Stimulated activated naive CD8-positive, alpha-beta T cell treated with anti-CD3 and anti-CD28 coated beads, Interleukin-15, Interleukin-2, amounts not matched to agents 100 ng/mL and 50 ng/mL, for 24 hours (primary cell): ENCODE measurements at regions not wholly inside any gene's neighbourhood (a gene's known extent, or its start where the extent isn't known, plus 50 kb on each side); places are given as distances from the start of the nearest gene placed in this dataset.

ENCODE experiments used
- H3K27ac Mint-ChIP-seq: one replicate; pipeline ENCODE4 v1.8.0; 2021; ENCODE audit warnings: mild to moderate bottlenecking, mixed read lengths
- H3K27me3 Mint-ChIP-seq: one replicate; pipeline ENCODE4 v1.8.0; 2021; ENCODE audit warnings: mixed read lengths
- H3K36me3 Mint-ChIP-seq: one replicate; pipeline ENCODE4 v1.8.0; 2021; ENCODE audit warnings: low read depth, mixed read lengths
- H3K4me1 Mint-ChIP-seq: one replicate; pipeline ENCODE4 v1.8.0; 2021; ENCODE audit warnings: low read depth, mixed read lengths
- H3K4me3 Mint-ChIP-seq: one replicate; pipeline ENCODE4 v1.8.0; 2021; ENCODE audit warnings: mild to moderate bottlenecking, mixed read lengths
- H3K9me3 Mint-ChIP-seq: one replicate; pipeline ENCODE4 v1.8.0; 2021; ENCODE audit warnings: mixed read lengths

DNA sequence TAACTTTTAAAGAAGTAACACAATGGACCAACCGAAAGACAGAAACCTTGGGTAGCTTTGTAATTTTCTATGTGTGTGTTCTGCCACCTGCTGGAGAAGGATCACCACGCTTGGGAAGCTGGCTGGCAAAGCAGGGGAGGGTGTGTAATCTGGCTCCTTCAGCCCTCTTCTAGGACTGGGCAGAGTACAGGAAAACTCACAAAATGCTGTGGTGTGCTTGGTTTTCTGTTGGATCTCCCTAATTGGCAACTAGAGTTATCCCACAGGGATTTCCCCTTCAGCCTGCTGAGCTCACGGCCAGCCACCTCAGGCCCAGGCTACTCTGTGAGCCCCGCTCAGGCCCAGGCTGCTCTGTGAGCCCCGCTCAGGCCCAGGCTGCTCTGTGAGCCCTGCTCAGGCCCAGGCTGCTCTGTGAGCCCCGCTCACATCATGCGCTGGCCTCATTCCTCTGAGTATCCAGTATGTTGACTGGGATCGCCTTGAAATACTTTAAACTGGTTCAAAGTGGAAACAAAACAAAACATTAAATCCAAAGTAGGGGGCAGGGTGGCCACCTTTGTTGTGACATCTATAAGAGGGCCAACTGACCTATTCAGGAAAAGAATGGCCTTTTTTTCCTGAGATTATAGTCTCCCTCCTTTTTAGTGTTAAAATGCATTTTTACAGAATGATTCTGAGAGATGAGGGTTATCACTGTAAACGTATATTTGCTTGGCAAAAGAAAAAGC, 52.0 kb upstream of the RNU6-8 start:
- H3K4me3 Mint-ChIP-seq, result no peak overlapping the region
- no peaks in the 10 kb centered on the region for H3K36me3 Mint-ChIP-seq
- no peaks in the 10 kb centered on the region for H3K9me3 Mint-ChIP-seq
- peaks cover 18% of the 10 kb centered on the region for H3K4me1 Mint-ChIP-seq
- no peak overlapping the region for H3K27ac Mint-ChIP-seq
- no peaks in the 10 kb centered on the region for H3K27me3 Mint-ChIP-seq

GRCh38 chr14:32255789-32256188, 52.7 kb upstream of the RNU6-8 start:
- Mint-ChIP-seq H3K4me3 (no peak overlapping the region), H3K4me1 (peaks cover 19% of the 10 kb centered on the region), H3K36me3 (no peaks in the 10 kb centered on the region), H3K27me3 (no peaks in the 10 kb centered on the region), H3K27ac (no peak overlapping the region), H3K9me3 (no peaks in the 10 kb centered on the region)

DNA sequence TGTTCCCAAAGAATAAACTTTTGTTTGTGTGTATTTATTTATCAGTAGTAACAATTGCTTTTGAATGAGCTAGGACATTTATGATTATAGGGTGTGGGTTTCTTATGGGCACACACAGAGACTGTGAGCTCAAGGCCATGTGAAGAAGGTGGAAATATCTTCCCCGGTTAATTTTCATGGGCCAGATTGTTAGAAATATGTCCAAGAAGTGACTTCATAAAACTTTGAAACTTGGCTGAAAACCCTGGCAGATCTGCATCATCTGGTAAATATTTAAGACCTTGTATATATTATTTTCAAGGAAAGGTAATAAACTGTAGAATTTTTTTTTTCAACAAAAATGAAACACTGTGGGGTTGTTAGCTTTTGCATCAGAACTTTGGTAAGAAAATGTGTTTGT, 53.5 kb upstream of the RNU6-8 start:
- peaks cover 19% of the 10 kb centered on the region for H3K4me1 Mint-ChIP-seq
- no peak overlapping the region for H3K27ac Mint-ChIP-seq
- no peaks in the 10 kb centered on the region for H3K27me3 Mint-ChIP-seq
- no peak overlapping the region for H3K4me3 Mint-ChIP-seq
- H3K9me3 Mint-ChIP-seq, result no peaks in the 10 kb centered on the region
- no peaks in the 10 kb centered on the region for H3K36me3 Mint-ChIP-seq

GRCh38 chr14:32258336-32258993, 55.4 kb upstream of the RNU6-8 start:
- Mint-ChIP-seq H3K36me3 (no peaks in the 10 kb centered on the region), H3K9me3 (peaks cover under 1% of the 10 kb centered on the region), H3K4me3 (no peak overlapping the region), H3K27ac (no peak overlapping the region), H3K27me3 (no peaks in the 10 kb centered on the region), H3K4me1 (peaks cover 19% of the 10 kb centered on the region)

DNA sequence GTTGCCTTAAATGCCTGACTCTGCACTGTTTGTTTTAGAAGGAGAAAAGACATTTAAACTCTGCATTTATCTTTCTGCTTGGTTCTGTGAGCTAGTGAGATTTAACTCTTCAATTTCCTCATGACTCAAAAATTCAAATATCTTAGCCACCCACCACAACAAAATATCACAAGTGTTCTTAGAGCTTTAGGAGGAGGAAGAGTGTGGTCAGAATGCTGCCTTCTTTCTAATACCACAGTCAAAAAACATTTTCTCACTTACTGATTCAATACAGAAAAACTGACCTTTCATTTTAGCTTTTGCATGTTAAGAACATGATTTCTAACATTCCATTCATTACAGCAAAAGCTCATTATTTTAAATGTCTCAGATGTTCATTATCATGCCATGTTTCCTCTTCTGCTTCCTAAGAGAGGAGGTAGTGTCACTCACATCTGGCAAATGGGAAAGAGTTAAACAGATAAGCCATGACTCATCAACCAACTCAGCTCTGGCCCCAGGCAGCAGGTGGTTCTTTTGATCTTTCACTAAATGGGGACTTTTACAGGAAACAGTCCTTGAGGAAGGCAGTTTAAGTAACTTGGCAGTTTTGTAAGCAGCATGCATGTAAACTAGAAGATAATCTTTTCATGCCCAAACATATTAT, 56.4 kb upstream of the RNU6-8 start:
- Mint-ChIP-seq H3K36me3 (no peaks in the 10 kb centered on the region), H3K27me3 (no peaks in the 10 kb centered on the region), H3K27ac (peak overlapping the region; percentile 39), H3K4me1 (peaks cover 19% of the 10 kb centered on the region), H3K4me3 (peak overlapping the region; percentile 1), H3K9me3 (peaks cover 8% of the 10 kb centered on the region)

DNA sequence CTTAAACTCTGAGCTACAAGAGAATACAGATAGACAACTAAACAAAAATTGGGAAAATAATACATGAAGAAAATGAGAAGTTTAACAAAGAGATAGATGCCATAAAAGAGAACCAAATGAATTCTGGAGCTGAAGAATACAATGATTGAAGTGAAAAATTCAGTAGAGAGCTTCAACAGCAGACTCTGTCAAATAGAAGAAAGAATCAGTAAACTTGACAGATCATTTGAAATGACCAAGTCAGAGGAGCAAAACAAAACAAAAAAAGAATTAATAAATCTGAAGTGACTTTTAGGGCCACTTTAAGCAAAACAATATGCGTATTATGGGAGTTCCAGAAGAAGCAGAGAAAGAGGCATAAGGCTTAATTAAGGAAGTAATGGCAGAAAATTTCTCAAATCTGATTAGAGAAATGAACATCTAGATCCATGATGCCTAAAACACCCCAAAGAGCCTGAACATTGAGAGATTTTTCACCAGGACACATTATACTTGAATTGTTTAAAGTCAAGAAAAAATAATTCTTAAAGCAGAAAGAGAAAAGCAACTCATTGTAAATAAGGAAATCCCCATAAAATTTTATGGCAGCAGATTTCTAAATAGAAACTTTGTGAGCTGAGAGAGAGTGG, 61.0 kb upstream of the RNU6-8 start:
- Mint-ChIP-seq H3K9me3 (peaks cover 12% of the 10 kb centered on the region), H3K27me3 (no peaks in the 10 kb centered on the region), H3K27ac (no peak overlapping the region), H3K4me1 (peaks cover 11% of the 10 kb centered on the region), H3K36me3 (no peaks in the 10 kb centered on the region), H3K4me3 (no peak overlapping the region)

GRCh38 chr14:32265584-32265983, 62.5 kb upstream of the RNU6-8 start:
- H3K9me3 Mint-ChIP-seq, result peaks cover 12% of the 10 kb centered on the region
- H3K27me3 Mint-ChIP-seq, result no peaks in the 10 kb centered on the region

DNA sequence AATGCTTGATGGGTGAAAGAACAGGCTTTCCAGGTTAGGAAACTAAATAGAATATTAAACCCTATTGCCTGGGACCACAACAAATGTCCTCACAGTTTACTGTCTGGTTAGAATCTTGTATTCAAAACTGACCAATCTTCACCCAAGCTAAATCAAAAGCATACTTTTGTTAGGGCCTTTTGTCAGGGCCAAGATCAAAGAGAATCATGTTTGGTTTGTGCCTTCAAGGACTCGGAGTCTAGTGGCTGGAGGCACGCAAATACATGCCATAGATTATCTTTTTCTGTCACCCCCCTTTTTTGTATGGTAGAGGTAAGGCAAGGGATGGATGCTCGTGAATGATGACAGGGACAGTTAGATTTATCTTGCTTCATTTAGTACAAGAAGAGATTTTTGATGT, 51.1 kb upstream of the AKAP6 start:
- Mint-ChIP-seq H3K4me3 (no peak overlapping the region), H3K27ac (no peak overlapping the region), H3K9me3 (peaks cover 9% of the 10 kb centered on the region), H3K4me1 (no peaks in the 10 kb centered on the region), H3K36me3 (no peaks in the 10 kb centered on the region), H3K27me3 (no peaks in the 10 kb centered on the region)

More at GRCh38 chr14:32265584-32265983, 62.5 kb upstream of the RNU6-8 start:
- Mint-ChIP-seq H3K4me3 (no peak overlapping the region), H3K36me3 (no peaks in the 10 kb centered on the region), H3K4me1 (no peaks in the 10 kb centered on the region), H3K27ac (no peak overlapping the region)
